Liver (tissue), 8 donors: ENCODE measurements at regions not wholly inside any gene's neighbourhood (a gene's known extent, or its start where the extent isn't known, plus 50 kb on each side); places are given as distances from the start of the nearest gene placed in this dataset.

ENCODE experiments used
- DNase-seq: peaks from one replicate; pipeline ENCODE4 v3.0.0-alpha.2; 2017; ENCODE audit warnings: low spot score
- H3K27ac ChIP-seq, 2 donors: one replicate each; pipeline ENCODE4 v1.7.0; 2013; ENCODE audit warnings: inconsistent platforms in 2 of 2, low read length in 2 of 2, control low read depth in 1 of 2, low read depth in 1 of 2, mild to moderate bottlenecking in 1 of 2
- H3K27me3 ChIP-seq, 4 donors: one replicate each; pipeline versions ENCODE4 v1.6.1 to v1.7.0; 2013; ENCODE audit warnings: low read length in 3 of 4, inconsistent platforms in 1 of 4, mild to moderate bottlenecking in 1 of 4, moderate library complexity in 1 of 4; ENCODE audit not compliant: control insufficient read depth in 4 of 4, insufficient read depth in 4 of 4
- H3K36me3 ChIP-seq, 4 donors: one replicate each; pipeline versions ENCODE4 v1.6.1 to v1.7.0; 2013; ENCODE audit warnings: low read length in 3 of 4, mild to moderate bottlenecking in 3 of 4, low read depth in 1 of 4, moderate library complexity in 1 of 4; ENCODE audit not compliant: control insufficient read depth in 4 of 4, insufficient read depth in 3 of 4
- H3K4me1 ChIP-seq, 4 donors: one replicate each; pipeline versions ENCODE4 v1.6.1 to v1.7.0; 2013; ENCODE audit warnings: low read length in 3 of 4, mild to moderate bottlenecking in 3 of 4, moderate library complexity in 1 of 4; ENCODE audit not compliant: control insufficient read depth in 4 of 4, insufficient read depth in 4 of 4
- H3K4me3 ChIP-seq, 3 donors: one replicate each; pipeline versions ENCODE4 v1.6.1 to v1.7.0; 2013; ENCODE audit warnings: low read length in 3 of 3, control low read depth in 1 of 3, low read depth in 1 of 3, mild to moderate bottlenecking in 1 of 3
- H3K9ac ChIP-seq, 2 donors: one replicate each; pipeline ENCODE4 v1.7.0; 2013; ENCODE audit warnings: low read length in 2 of 2, mild to moderate bottlenecking in 2 of 2, moderate library complexity in 2 of 2, control low read depth in 1 of 2, low read depth in 1 of 2
- H3K9me3 ChIP-seq, 4 donors: one replicate each; pipeline versions ENCODE4 v1.6.1 to v1.7.0; 2013; ENCODE audit warnings: low read length in 3 of 4; ENCODE audit not compliant: control insufficient read depth in 4 of 4
- FOXA1 ChIP-seq: IDR thresholded peaks from 2 replicates; pipeline ENCODE4 v1.6.1; 2016; ENCODE audit warnings: antibody characterized with exemption
- FOXA2 ChIP-seq: IDR thresholded peaks from 2 replicates; pipeline ENCODE4 v1.6.1; 2016; ENCODE audit warnings: antibody characterized with exemption
- GABPA ChIP-seq, 2 donors: IDR thresholded peaks in 1 of 2; conservative IDR thresholded peaks in 1 of 2; 2 replicates each; pipeline ENCODE4 v1.6.1; 2016; ENCODE audit warnings: antibody characterized with exemption in 2 of 2, mild to moderate bottlenecking in 1 of 2, moderate library complexity in 1 of 2
- HNF4A ChIP-seq, 2 donors: conservative IDR thresholded peaks; 2 replicates each; pipeline ENCODE4 v1.6.1; 2016; ENCODE audit warnings: antibody characterized with exemption in 2 of 2, mild to moderate bottlenecking in 2 of 2
- HNF4G ChIP-seq: IDR thresholded peaks from 2 replicates; pipeline ENCODE4 v1.6.1; 2016; ENCODE audit warnings: antibody characterized with exemption
- NR2F2 ChIP-seq: IDR thresholded peaks from 2 replicates; pipeline ENCODE4 v1.6.1; 2016; ENCODE audit warnings: antibody characterized with exemption
- RXRA ChIP-seq, 2 donors: IDR thresholded peaks; 2 replicates each; pipeline ENCODE4 v1.6.1; 2017 to 2018; ENCODE audit warnings: antibody characterized with exemption in 2 of 2, mild to moderate bottlenecking in 1 of 2
- SP1 ChIP-seq: IDR thresholded peaks from 2 replicates; pipeline ENCODE4 v1.6.1; 2018; ENCODE audit warnings: antibody characterized with exemption, mild to moderate bottlenecking
- TAF1 ChIP-seq: conservative IDR thresholded peaks from 2 replicates; pipeline ENCODE4 v1.6.1; 2016; ENCODE audit warnings: antibody characterized with exemption, mild to moderate bottlenecking
- YY1 ChIP-seq: IDR thresholded peaks from 2 replicates; pipeline ENCODE4 v1.6.1; 2016; ENCODE audit warnings: antibody characterized with exemption, mild to moderate bottlenecking
- WGBS: extraction: QIAGEN DNeasy Blood & Tissue Kit; methylation state at CpG from one replicate; pipeline ENCODE4 v1.1.7; 2013; 5-methylcytosine and 5-hydroxymethylcytosine counted together
- TF ChIP-seq, protein P1 (sequence below): IDR thresholded peaks from 2 replicates; pipeline ENCODE4 v1.6.1; 2016; ENCODE audit warnings: antibody characterized with exemption
- TF ChIP-seq, protein P2 (sequence below): fragments of 150-350 bp; IDR thresholded peaks from 2 replicates; pipeline ENCODE4 v1.5.1; 2017; ENCODE audit warnings: improper control_type of control experiment, low read depth, low read length; ENCODE audit not compliant: missing input control
- TF ChIP-seq, protein P3 (sequence below): IDR thresholded peaks from 2 replicates; pipeline ENCODE4 v1.6.1; 2016; ENCODE audit warnings: antibody characterized with exemption
- TF ChIP-seq, protein P4 (sequence below): IDR thresholded peaks from 2 replicates; pipeline ENCODE4 v1.6.1; 2016; ENCODE audit warnings: antibody characterized with exemption, mild to moderate bottlenecking
- donor health status: healthy.
- donor health status: healthy.
- donor health status: healthy.
- donor health status: healthy.
- donor health status: healthy.

DNA sequence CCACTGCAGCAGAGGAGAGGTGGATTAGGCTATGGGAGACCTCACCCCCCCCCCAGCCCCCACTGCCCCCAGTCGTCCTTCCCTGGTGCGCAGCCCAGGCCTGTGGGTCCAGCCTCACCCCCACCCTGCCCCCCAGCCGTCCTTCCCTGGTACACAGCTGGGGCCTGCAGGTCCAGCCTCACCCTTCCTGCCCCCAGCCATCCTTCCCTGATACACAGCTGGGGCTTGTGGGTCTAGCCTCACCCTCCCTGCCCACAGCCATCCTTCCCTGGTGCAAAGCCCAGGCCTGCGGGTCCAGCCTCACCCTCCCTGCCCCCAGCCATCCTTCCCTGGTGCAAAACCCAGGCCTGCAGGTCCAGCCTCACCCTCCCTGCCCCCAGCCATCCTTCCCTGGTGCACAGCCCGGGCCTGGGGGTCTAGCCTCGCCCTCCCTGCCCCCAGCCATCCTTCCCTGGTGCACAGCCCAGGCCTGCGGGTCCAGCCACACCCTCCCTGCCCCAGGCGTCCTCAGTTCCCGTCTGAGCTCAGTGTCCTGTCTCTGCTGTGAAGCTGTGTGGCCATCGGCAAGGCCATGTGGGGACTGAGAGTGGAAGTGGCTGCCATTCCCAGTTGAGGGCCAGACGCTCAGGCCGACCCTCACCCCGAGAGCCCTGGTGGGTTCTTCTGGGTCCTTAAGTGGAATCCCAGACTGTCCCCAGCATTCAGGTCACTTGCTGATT is 86.8 kb upstream of the SNTG2 start:
- H3K27ac ChIP-seq = no peak overlapping the region
- no peaks in the 10 kb centered on the region for H3K4me1 ChIP-seq
- 74% methylated on average over 13 of the region's 13 CpGs for WGBS
- TF ChIP-seq NR2F2 = no peak
- no peak overlapping the region for H3K4me3 ChIP-seq
- DNase-seq = no peak
- no peaks in the 10 kb centered on the region for H3K9me3 ChIP-seq
- H3K9ac ChIP-seq = no peak overlapping the region
- H3K36me3 ChIP-seq = no peaks in the 10 kb centered on the region
- H3K27me3 ChIP-seq = peaks cover 0 to 2% (median 0%) of the 10 kb centered on the region in 4 donors

DNA sequence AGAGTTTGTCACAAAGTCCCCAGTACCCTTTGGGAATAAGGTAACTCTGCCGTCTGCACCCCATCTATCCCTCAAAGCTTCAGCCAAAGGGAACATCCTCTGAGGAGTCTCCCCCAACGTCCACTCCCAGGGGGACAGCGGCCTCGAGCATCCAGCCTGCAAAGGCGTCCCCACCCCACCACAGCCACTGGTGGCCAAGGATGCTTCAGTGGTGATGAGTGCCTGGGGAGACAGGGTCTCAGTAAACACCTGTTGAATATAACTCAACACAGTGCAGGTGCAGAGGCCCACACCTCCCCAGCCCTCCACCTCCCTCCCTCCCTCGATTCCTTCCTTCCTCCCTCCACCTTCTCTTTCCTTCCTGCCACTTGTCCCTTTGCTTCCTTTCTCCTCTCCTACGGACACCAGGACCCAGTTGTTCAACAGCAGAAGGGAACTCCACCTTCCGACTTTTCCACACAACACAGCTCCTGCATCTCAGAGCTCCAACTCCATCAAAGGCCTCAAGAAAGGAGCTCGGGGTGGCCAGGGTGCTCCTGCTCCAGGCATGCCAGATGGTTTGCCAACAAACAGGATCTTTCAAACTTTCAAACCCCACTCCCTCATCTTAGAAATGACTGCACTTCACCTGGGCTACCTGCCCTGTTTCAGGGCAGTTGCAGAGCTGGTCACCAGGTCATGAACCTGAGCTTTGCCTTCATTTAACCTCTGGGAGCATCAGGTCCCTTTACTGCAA is 87.8 kb upstream of the SNTG2 start:
- no peak for TF ChIP-seq FOXA1
- TF ChIP-seq, protein P1, sequence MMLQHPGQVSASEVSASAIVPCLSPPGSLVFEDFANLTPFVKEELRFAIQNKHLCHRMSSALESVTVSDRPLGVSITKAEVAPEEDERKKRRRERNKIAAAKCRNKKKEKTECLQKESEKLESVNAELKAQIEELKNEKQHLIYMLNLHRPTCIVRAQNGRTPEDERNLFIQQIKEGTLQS = no peak
- TF ChIP-seq YY1 = no peak
- TF ChIP-seq GABPA (IDR thresholded peaks at IDR 0.05 in 1 of 2, conservative IDR thresholded peaks at IDR 0.05 in 1 of 2) = no peak
- no peak for TF ChIP-seq TAF1
- no peak for TF ChIP-seq NR2F2
- TF ChIP-seq SP1 = no peak
- no peak for TF ChIP-seq HNF4A (conservative IDR thresholded peaks at IDR 0.05)
- TF ChIP-seq HNF4G = no peak
- no peak for TF ChIP-seq RXRA (IDR thresholded peaks at IDR 0.05)
- TF ChIP-seq, protein P2, sequence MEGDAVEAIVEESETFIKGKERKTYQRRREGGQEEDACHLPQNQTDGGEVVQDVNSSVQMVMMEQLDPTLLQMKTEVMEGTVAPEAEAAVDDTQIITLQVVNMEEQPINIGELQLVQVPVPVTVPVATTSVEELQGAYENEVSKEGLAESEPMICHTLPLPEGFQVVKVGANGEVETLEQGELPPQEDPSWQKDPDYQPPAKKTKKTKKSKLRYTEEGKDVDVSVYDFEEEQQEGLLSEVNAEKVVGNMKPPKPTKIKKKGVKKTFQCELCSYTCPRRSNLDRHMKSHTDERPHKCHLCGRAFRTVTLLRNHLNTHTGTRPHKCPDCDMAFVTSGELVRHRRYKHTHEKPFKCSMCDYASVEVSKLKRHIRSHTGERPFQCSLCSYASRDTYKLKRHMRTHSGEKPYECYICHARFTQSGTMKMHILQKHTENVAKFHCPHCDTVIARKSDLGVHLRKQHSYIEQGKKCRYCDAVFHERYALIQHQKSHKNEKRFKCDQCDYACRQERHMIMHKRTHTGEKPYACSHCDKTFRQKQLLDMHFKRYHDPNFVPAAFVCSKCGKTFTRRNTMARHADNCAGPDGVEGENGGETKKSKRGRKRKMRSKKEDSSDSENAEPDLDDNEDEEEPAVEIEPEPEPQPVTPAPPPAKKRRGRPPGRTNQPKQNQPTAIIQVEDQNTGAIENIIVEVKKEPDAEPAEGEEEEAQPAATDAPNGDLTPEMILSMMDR = no peak
- TF ChIP-seq, protein P3, sequence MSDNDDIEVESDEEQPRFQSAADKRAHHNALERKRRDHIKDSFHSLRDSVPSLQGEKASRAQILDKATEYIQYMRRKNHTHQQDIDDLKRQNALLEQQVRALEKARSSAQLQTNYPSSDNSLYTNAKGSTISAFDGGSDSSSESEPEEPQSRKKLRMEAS = no peak
- TF ChIP-seq FOXA2 = no peak
- TF ChIP-seq, protein P4, sequence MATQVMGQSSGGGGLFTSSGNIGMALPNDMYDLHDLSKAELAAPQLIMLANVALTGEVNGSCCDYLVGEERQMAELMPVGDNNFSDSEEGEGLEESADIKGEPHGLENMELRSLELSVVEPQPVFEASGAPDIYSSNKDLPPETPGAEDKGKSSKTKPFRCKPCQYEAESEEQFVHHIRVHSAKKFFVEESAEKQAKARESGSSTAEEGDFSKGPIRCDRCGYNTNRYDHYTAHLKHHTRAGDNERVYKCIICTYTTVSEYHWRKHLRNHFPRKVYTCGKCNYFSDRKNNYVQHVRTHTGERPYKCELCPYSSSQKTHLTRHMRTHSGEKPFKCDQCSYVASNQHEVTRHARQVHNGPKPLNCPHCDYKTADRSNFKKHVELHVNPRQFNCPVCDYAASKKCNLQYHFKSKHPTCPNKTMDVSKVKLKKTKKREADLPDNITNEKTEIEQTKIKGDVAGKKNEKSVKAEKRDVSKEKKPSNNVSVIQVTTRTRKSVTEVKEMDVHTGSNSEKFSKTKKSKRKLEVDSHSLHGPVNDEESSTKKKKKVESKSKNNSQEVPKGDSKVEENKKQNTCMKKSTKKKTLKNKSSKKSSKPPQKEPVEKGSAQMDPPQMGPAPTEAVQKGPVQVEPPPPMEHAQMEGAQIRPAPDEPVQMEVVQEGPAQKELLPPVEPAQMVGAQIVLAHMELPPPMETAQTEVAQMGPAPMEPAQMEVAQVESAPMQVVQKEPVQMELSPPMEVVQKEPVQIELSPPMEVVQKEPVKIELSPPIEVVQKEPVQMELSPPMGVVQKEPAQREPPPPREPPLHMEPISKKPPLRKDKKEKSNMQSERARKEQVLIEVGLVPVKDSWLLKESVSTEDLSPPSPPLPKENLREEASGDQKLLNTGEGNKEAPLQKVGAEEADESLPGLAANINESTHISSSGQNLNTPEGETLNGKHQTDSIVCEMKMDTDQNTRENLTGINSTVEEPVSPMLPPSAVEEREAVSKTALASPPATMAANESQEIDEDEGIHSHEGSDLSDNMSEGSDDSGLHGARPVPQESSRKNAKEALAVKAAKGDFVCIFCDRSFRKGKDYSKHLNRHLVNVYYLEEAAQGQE = no peak
- H3K9ac ChIP-seq = no peak overlapping the region
- no peaks in the 10 kb centered on the region for H3K36me3 ChIP-seq
- no peaks in the 10 kb centered on the region for H3K4me1 ChIP-seq
- H3K9me3 ChIP-seq = no peaks in the 10 kb centered on the region
- no peak overlapping the region for H3K4me3 ChIP-seq
- 68% methylated on average over 9 of the region's 9 CpGs for WGBS
- no peak overlapping the region for H3K27ac ChIP-seq
- no peak for DNase-seq
- peaks cover 0 to 2% (median 0%) of the 10 kb centered on the region in 4 donors for H3K27me3 ChIP-seq
